Stomach (tissue), 8 donors: ENCODE measurements at regions not wholly inside any gene's neighbourhood (a gene's known extent, or its start where the extent isn't known, plus 50 kb on each side); places are given as distances from the start of the nearest gene placed in this dataset.
"Not testable (repeated sequence)": the region's sequence is repeated elsewhere in the genome, so short reads cannot be mapped to it uniquely, and the experiment has no call there.

Experiments used
- DNase-seq, 2 donors: peaks; one replicate each; pipeline versions ENCODE4 v3.0.0 to v3.0.0-alpha.2; 2013 to 2019
- H3K27ac ChIP-seq, 5 donors: fragments of 200-600 bp in 4 of 5; sonication (generic) in 4 of 5; one replicate each; pipeline ENCODE4 v1.5.1; 2013 to 2019; ENCODE audit warnings: mild to moderate bottlenecking in 1 of 5, moderate library complexity in 1 of 5
- H3K27me3 ChIP-seq, 3 donors: fragments of 200-600 bp; sonication (generic); one replicate each; pipeline ENCODE4 v1.5.1; 2017 to 2019; ENCODE audit warnings: mixed run types in 1 of 3
- H3K36me3 ChIP-seq, 4 donors: fragments of 200-600 bp; sonication (generic); 1 replicate in 3 of 4; 2 replicates in 1 of 4; pipeline ENCODE4 v1.5.1; 2016 to 2019
- H3K4me1 ChIP-seq, 4 donors: fragments of 200-600 bp; sonication (generic); one replicate each; pipeline ENCODE4 v1.5.1; 2016 to 2019
- H3K4me3 ChIP-seq, 4 donors: fragments of 200-600 bp; sonication (generic) in 3 of 4; one replicate each; pipeline ENCODE4 v1.5.1; 2016 to 2019; ENCODE audit warnings: mild to moderate bottlenecking in 1 of 4
- H3K9me3 ChIP-seq, 4 donors: fragments of 200-600 bp; sonication (generic); one replicate each; pipeline ENCODE4 v1.5.1; 2016 to 2019
- EP300 ChIP-seq: sonication (generic); formaldehyde crosslinking; IDR thresholded peaks from one replicate; pipeline ENCODE4 v1.6.1; 2017; ENCODE audit warnings: antibody characterized with exemption
- POLR2A ChIP-seq, 4 donors: fragments of 450-650 bp; IDR thresholded peaks; one replicate each; pipeline ENCODE4 v1.6.1; 2016; ENCODE audit warnings: antibody characterized with exemption in 4 of 4, control low read depth in 2 of 4, mild to moderate bottlenecking in 1 of 4, moderate library complexity in 1 of 4
- POLR2AphosphoS5 ChIP-seq, 3 donors: sonication (generic); formaldehyde crosslinking; IDR thresholded peaks; one replicate each; pipeline ENCODE4 v1.6.1; 2016; ENCODE audit warnings: antibody characterized with exemption in 3 of 3
- WGBS, 5 donors: extraction: QIAGEN DNeasy Blood & Tissue Kit in 3 of 5; methylation state at CpG; one replicate each; pipeline versions ENCODE4 v1.1.5 to v1.1.7; 2013 to 2018; 5-methylcytosine and 5-hydroxymethylcytosine counted together
- intact Hi-C: fragments of 100-400 bp; cut with DNase I; formaldehyde crosslinking; loops from one replicate; pipeline ENCODE4 v1.15.1; 2023; ENCODE audit warnings: low total_unique reads
- TF ChIP-seq, protein P1 (sequence below), 7 experiments: fragments of 450-650 bp in 4 of 7; fragments of 200-600 bp in 3 of 7; sonication (generic) in 3 of 7; IDR thresholded peaks; one replicate each; pipeline ENCODE4 v1.5.1; 2016 to 2019; ENCODE audit warnings: antibody characterized with exemption in 7 of 7, control low read depth in 2 of 7, mild to moderate bottlenecking in 1 of 7
- donor health status: healthy with polysubstance abuse.
- donor health status: Bipolar disorder and iron deficiency.
- donor health status: healthy.

DNA sequence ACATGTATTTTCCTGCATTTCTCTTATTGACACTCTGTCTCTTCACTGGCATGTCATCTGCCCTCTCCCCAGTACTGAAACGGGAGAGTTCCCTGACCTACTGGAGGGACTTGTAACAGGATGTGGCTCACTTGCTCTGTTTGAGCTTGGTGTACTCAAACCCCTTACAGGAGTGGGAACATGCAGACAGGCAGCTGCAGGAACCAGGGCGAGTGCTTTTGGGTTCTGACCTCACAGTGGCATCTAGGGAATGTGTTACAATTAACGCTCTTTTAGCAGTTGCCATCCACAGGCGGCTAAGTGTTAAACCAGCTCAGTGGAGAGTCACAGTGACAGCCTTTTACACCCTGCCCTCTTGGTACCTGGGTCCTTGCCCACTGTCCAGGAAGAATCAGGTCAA lies 300.3 kb upstream of the GRAMD2B start:
- DNase-seq: no peak
- intact Hi-C loops: no loop called here
- 76 to 80% (median 78%) methylated on average over 4 of the region's 4 CpGs for WGBS, 5 donors
- Histone ChIP-seq H3K27me3 (no peaks in the 10 kb centered on the region), H3K27ac (no peak overlapping the region), H3K4me1 (no peaks in the 10 kb centered on the region), H3K9me3 (no peaks in the 10 kb centered on the region), H3K4me3 (no peak overlapping the region), H3K36me3 (no peaks in the 10 kb centered on the region)
- TF ChIP-seq POLR2A (IDR thresholded peaks at IDR 0.05) (no peak), EP300 (no peak), POLR2AphosphoS5 (IDR thresholded peaks at IDR 0.05) (no peak)
- TF ChIP-seq, protein P1, sequence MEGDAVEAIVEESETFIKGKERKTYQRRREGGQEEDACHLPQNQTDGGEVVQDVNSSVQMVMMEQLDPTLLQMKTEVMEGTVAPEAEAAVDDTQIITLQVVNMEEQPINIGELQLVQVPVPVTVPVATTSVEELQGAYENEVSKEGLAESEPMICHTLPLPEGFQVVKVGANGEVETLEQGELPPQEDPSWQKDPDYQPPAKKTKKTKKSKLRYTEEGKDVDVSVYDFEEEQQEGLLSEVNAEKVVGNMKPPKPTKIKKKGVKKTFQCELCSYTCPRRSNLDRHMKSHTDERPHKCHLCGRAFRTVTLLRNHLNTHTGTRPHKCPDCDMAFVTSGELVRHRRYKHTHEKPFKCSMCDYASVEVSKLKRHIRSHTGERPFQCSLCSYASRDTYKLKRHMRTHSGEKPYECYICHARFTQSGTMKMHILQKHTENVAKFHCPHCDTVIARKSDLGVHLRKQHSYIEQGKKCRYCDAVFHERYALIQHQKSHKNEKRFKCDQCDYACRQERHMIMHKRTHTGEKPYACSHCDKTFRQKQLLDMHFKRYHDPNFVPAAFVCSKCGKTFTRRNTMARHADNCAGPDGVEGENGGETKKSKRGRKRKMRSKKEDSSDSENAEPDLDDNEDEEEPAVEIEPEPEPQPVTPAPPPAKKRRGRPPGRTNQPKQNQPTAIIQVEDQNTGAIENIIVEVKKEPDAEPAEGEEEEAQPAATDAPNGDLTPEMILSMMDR (IDR thresholded peaks at IDR 0.05): no peak

DNA sequence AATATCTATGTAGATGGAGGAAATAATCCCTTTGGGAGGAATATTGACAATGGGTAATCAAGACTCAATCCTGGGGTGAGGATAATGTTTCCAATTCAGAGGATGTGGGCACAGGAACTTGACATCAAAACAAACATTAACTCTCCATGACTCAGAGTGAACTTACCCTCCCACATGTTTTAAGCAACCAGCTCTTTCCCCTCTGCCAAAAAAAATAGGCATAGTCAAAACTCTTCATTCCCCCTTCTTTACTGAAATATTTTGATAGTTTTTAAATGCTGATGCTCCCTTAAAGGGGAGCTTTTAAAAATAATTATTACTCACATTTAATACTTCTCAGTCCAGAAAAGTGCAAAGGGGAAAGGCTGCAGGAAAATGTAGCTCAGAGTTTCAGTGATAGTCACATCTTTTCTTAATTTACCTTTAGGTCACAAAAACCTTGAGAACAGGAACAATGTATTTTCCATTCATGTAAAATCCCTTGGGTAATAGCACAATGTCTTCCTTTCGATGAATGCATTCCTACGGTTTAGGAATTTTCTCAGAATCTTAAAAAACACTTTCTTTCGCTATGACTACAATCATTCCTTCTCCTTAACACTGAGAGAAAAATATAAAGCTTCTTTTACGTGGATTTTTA lies 298.4 kb upstream of the GRAMD2B start:
- Histone ChIP-seq H3K9me3 (no peaks in the 10 kb centered on the region), H3K4me1 (no peaks in the 10 kb centered on the region), H3K4me3 (no peak overlapping the region), H3K27ac (no peak overlapping the region), H3K36me3 (no peaks in the 10 kb centered on the region), H3K27me3 (no peaks in the 10 kb centered on the region)
- intact Hi-C loops: no loop called here
- no peak for TF ChIP-seq POLR2A (IDR thresholded peaks at IDR 0.05)
- TF ChIP-seq, protein P1 (IDR thresholded peaks at IDR 0.05): no peak
- no peak for TF ChIP-seq EP300
- TF ChIP-seq POLR2AphosphoS5 (IDR thresholded peaks at IDR 0.05): no peak
- no peak for DNase-seq
- WGBS, 5 donors: 82 to 88% (median 84%) methylated on average over 4 of the region's 4 CpGs

DNA sequence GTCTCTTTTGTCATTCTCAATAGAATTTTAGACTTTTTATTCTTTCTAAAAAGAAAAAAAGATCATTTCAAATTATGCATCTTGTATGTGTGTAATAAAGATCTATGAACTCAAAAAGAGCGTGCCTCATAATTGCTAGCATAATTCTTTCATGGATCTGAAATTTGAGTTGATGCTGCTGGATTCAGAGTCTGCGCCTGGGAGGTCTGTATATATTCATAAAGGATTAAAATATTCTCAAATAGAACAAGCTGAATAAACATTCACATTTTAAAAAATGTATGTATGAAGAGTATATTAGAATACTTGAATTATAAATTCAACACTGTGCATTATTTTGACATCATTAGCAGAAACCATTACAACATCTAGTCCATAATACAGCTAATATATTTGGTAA lies 297.8 kb upstream of the GRAMD2B start:
- intact Hi-C loops: no loop called here
- Histone ChIP-seq H3K27ac (no peak overlapping the region), H3K4me3 (no peak overlapping the region), H3K36me3 (no peaks in the 10 kb centered on the region), H3K9me3 (no peaks in the 10 kb centered on the region), H3K4me1 (no peaks in the 10 kb centered on the region), H3K27me3 (no peaks in the 10 kb centered on the region)
- TF ChIP-seq, protein P1 (IDR thresholded peaks at IDR 0.05): no peak
- TF ChIP-seq POLR2AphosphoS5 (IDR thresholded peaks at IDR 0.05) (no peak), EP300 (no peak), POLR2A (IDR thresholded peaks at IDR 0.05) (no peak)
- no peak for DNase-seq
- WGBS, 5 donors: 86 to 95% (median 92%) methylated on average over 2 of the region's 2 CpGs

DNA sequence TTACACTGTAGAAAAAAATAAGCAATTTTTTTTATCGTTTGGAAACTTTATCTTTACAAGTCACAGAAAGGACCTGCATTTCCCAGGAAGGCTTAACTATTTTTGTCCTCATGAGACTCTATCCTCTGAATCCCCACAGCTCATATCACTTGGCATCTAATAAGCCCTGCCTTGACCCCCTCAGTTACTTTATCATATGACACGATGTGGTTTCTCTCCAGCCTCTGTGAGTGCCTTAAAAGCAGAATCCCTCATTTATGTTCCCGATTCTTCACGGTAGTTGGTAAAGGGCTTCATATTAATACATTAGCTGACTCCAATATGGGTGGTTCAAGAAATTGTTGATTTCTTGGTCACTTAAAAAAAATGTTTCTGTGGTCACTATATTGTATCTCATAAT lies 296.6 kb upstream of the GRAMD2B start:
- peaks cover 0 to 8% (median 3%) of the 10 kb centered on the region in 4 donors for H3K9me3 ChIP-seq
- no peak overlapping the region for H3K4me3 ChIP-seq
- WGBS, 5 donors: 83 to 90% (median 86%) methylated on average over 4 of the region's 4 CpGs
- H3K4me1 ChIP-seq: no peaks in the 10 kb centered on the region
- intact Hi-C loops: no loop called here
- no peak for DNase-seq
- TF ChIP-seq, protein P1 (IDR thresholded peaks at IDR 0.05): no peak
- TF ChIP-seq POLR2A (IDR thresholded peaks at IDR 0.05) (no peak), POLR2AphosphoS5 (IDR thresholded peaks at IDR 0.05) (no peak), EP300 (no peak)
- H3K36me3 ChIP-seq: no peaks in the 10 kb centered on the region
- H3K27me3 ChIP-seq: no peaks in the 10 kb centered on the region
- H3K27ac ChIP-seq: no peak overlapping the region

DNA sequence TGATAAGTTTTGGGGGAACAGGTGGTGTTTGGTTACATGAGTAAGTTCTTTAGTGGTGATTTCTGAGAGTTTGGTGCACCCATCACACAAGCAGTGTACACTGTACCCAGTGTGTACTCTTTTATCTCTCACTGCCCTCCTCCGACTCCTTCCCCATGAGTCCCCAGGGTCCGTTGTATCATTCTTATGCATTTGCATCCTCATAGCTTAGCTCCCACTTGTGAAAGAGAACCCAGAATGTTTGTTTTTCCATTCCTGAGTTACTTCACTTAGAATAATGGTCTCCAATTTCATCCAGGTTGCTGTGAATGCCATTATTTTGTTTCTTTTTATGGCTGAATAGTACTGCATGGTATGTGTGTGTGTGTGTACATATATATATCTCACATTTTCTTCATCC lies 295.8 kb upstream of the GRAMD2B start:
- H3K4me3 ChIP-seq, H3K36me3 ChIP-seq, H3K27me3 ChIP-seq, H3K4me1 ChIP-seq, intact Hi-C loops, H3K27ac ChIP-seq, DNase-seq: not testable (repeated sequence)
- peaks cover 0 to 10% (median 3%) of the 10 kb centered on the region in 4 donors for H3K9me3 ChIP-seq
- WGBS, 5 donors: 78 to 87% (median 85%) methylated on average over 2 of the region's 2 CpGs
